HEK293 (cell line): ENCODE measurements at regions not wholly inside any gene's neighbourhood (a gene's known extent, or its start where the extent isn't known, plus 50 kb on each side); places are given as distances from the start of the nearest gene placed in this dataset.

ENCODE experiments used
- ZNF214 ChIP-seq: fragments of 450-650 bp; formaldehyde crosslinking; IDR thresholded peaks from 2 replicates; pipeline ENCODE4 v1.5.1; 2017; ENCODE audit warnings: missing biosample characterization, mild to moderate bottlenecking, missing genetic modification characterization, borderline replicate concordance
- TF ChIP-seq, protein P1 (sequence below): fragments of 450-650 bp; formaldehyde crosslinking; IDR thresholded peaks from 2 replicates; pipeline ENCODE4 v1.5.1; 2016; ENCODE audit warnings: missing biosample characterization, missing genetic modification characterization

GRCh38 chr11:69877235-69877634 lies 58.0 kb upstream of the FGF3 start:
- TF ChIP-seq ZNF214 (tag by site-specific recombination): no peak
- TF ChIP-seq, protein P1, sequence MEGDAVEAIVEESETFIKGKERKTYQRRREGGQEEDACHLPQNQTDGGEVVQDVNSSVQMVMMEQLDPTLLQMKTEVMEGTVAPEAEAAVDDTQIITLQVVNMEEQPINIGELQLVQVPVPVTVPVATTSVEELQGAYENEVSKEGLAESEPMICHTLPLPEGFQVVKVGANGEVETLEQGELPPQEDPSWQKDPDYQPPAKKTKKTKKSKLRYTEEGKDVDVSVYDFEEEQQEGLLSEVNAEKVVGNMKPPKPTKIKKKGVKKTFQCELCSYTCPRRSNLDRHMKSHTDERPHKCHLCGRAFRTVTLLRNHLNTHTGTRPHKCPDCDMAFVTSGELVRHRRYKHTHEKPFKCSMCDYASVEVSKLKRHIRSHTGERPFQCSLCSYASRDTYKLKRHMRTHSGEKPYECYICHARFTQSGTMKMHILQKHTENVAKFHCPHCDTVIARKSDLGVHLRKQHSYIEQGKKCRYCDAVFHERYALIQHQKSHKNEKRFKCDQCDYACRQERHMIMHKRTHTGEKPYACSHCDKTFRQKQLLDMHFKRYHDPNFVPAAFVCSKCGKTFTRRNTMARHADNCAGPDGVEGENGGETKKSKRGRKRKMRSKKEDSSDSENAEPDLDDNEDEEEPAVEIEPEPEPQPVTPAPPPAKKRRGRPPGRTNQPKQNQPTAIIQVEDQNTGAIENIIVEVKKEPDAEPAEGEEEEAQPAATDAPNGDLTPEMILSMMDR: no peak
